DMS114 treated with DMSO at 0.1 percent for 48 hours (cell line): ENCODE measurements at regions not wholly inside any gene's neighbourhood (a gene's known extent, or its start where the extent isn't known, plus 50 kb on each side); places are given as distances from the start of the nearest gene placed in this dataset.

Experiments used
- DNase-seq: peaks from one replicate; lab custom pipeline; 2025; ENCODE audit not compliant: unreplicated experiment; lab: John Stamatoyannopoulos, UW

- no peak for DNase-seq
These were observed 558.2 kb upstream of the TNP1 start for GRCh38 chr2:217418090-217418489.

DNA sequence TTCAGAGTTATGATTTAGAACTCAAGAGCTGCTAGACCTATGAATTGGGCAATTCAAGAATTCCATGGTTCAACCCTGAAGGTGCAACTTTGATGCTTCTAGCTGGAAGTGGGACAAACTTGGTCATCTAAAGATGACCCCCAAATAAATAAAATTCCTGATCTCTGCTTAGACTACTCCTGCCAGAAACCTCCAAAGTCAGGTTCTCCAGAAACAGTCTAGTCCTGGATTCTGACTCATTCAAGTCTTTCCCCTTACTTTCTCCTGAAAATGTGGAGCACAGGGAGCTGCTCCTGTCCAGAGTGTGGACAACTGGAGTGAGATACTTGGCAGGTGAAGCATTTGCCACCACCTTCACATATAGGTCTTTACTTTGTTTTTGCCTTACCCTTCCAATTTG, 557.7 kb upstream of the TNP1 start:
- DNase-seq, result no peak

DNA sequence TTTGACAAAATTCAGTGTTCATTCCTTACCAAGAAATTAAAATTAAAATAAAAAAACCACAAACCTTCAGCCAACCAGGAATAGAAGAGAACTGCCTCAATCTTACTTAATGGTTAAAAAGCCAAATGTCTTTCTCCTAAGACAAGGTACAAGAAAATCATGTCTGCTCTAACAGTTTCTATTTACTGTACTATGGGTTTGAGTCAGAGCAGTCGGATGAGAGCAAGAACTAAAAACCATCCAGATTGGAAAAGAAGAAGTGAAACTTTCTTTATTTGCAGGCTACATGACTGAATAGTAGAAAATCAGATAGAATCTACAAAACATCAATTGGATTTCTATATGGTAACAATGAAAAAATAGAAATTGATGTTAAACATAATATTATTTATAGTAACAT, 555.5 kb upstream of the TNP1 start:
- no peak for DNase-seq

DNA sequence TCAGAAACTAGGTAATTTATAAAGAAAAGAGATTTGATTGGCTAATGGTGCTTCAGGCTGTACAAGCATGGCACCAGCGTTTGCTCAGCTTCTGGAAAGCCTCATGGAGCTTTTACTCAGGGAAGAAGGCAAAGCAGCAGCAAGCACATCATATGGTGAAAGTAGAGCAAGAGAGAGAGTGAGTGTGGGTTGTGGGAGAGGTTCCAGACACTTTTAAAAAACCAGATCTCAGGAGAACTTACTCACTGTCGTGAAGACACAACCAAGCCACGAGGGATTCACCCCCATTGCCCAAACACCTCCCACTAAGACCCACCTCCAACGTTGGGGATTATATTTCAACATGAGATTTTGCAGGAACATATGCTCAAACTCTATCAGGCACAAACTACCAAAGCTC, 554.6 kb upstream of the TNP1 start:
- DNase-seq, result no peak

- no peak for DNase-seq
These were observed 553.3 kb upstream of the TNP1 start for GRCh38 chr2:217413193-217413592.

DNA sequence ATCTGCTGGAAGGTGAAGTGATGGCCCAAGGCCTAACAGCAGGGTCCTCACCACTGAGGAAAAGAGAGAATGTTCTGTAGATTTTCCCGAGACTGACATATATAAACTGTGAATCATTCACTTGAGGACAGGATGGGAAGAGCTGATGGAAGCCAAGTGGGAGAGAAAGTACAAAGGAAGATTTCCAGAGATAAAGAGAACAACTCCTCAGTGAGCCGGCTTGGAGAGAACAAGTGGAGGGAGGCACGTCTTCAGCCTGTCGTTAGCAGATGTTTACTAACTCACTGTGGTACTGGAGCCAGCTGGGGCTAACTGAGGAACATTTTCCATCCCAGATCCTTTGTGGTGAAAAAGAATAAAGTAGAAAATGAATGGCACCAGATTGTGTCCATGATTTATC, 552.9 kb upstream of the TNP1 start:
- DNase-seq, result no peak

DNA sequence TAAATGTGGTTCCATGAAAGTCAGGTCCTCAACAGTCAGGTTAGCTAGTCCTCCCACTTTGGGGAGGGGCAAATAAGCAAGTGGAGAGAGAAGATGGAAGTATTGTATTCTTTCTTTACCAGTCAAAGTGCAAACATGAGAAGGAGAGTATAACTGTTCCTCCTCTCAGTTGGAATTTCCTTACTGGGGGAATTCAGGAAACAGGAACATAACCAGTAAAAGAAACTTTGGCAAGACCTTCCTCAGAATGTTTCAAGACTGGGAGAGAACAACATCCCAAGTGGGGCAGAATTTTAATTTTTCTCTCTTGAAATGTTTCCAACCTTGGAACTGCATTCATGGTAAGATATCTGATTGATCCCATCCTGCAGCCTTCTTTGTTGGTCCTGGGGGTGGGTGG, 552.4 kb upstream of the TNP1 start:
- DNase-seq, result no peak

DNA sequence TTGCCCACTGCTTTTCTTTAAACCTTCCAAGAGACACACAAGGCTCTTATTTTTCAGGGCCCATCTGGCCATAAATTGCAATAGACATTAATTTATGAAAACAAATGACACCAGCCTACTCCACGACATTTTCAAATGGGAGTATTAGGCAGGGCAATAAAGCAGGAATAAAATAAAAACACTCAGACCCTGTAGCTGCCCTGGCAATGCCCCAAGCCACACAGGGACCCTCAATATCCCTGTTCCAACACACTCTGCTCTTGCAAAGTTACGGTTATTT, 550.8 kb upstream of the TNP1 start:
- no peak for DNase-seq

- no peak for DNase-seq
These were observed 550.3 kb upstream of the TNP1 start for GRCh38 chr2:217409949-217410680.

- DNase-seq, result no peak
These were observed 547.5 kb upstream of the TNP1 start for GRCh38 chr2:217407362-217407761.

- no peak for DNase-seq
These were observed 544.4 kb upstream of the TNP1 start for GRCh38 chr2:217404236-217404760.

DNA sequence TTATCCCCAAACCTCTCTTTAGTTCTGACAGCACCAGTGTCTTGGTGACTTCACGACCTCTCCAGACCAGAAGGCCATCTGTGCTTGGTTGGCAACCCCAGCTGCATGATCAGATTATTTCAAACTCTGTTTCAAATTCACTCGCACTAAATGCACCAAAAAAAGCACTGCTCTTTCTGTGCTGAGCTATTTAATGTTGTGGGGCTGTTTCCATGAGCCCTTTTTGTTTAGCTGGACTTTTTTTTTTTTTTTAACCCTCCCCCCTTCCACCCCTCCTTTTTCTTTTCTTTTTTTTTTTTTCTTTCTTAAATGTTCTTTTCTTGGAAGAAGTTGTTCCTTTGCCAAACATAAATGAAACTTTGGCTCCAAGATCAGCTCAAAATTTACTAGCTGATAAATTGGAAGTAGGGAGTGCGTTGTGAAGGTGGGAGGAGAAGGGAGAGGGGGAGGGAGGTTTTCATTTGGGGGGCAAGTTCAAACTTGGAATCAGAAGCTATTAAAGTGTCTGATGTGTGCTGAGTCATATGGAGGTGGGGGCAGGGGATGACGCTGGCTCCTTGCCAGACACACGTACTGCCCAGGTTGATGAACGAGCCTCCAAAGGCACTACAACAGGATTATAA, 543.0 kb upstream of the TNP1 start:
- DNase-seq, result no peak

DNA sequence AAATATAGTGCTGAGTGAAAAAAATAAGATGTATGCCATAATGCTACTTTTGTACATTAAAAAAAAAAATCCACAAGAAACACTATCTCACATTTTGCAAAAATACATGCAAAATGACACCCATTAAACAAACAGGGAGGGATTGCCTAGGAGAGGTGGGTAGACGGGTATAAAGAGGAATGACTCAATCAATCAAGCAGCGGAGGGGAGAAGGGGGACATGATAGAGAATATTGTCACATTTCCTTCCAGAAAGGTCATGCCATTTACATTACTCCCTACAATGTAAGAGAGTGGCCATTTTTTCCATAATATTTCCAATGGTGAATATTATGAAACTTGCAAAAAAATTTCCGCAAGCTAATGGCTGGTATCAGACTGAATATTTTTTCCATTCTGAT, 542.3 kb upstream of the TNP1 start:
- no peak for DNase-seq

DNA sequence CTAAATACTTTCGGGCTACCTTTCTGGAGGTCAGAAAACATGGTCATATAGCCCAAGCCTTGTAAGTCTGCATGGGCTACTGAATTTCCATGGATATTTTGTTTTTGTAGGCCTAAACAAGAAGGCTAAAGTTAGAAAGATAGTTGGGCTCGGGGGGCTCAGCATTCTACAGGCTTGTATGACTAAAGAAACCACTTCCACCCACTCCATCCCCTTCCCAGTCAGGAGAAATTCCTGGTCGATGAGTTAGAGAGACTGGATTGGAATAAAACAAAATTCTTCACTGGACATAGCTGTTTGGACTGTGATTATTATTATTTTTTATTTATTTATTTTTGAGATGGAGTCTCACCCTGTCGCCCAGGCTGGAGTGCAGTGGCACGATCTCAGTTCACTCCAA, 539.4 kb upstream of the TNP1 start:
- DNase-seq, result no peak

- no peak for DNase-seq
These were observed 539.0 kb upstream of the TNP1 start for GRCh38 chr2:217398860-217399259.

DNA sequence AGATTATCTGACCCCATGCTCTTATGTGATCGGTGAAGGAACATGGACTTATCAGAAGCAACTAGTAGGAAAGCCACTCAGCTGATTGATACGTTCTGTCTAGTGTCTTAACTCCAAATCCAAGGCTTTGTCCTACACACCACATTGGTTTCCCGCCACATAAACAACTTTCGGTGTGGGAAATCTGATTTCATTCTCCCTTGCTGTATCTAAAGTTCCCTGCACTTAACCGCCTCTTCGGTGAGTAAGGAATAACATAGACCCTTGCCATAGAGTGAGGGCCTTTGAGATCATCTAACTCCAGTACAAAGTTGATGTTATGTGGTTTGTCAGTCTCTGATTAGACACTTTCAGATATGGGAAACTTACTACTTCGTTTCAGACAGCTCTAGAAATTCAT, 538.2 kb upstream of the TNP1 start:
- no peak for DNase-seq

GRCh38 chr2:217396586-217396985, 536.7 kb upstream of the TNP1 start:
- no peak for DNase-seq

DNA sequence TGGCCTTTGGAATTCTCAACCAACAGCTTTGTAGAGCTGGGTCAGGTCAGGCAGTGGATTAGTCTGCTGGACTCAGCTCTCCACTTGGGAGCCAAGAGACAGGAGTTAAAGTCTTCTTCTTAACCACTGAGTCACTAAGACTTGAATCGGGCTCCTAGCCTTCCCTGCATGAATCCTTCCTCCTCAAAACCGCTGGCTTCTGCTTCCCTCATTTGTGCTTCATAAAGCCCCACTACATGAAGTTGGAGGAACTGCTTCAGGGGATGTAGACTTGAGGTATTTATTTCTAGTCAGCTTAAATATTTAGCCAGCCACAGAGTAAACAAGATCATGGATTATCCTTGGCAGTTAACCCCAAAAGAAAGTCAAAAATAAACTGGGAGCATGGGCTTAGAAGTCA, 536.3 kb upstream of the TNP1 start:
- DNase-seq, result no peak

DNA sequence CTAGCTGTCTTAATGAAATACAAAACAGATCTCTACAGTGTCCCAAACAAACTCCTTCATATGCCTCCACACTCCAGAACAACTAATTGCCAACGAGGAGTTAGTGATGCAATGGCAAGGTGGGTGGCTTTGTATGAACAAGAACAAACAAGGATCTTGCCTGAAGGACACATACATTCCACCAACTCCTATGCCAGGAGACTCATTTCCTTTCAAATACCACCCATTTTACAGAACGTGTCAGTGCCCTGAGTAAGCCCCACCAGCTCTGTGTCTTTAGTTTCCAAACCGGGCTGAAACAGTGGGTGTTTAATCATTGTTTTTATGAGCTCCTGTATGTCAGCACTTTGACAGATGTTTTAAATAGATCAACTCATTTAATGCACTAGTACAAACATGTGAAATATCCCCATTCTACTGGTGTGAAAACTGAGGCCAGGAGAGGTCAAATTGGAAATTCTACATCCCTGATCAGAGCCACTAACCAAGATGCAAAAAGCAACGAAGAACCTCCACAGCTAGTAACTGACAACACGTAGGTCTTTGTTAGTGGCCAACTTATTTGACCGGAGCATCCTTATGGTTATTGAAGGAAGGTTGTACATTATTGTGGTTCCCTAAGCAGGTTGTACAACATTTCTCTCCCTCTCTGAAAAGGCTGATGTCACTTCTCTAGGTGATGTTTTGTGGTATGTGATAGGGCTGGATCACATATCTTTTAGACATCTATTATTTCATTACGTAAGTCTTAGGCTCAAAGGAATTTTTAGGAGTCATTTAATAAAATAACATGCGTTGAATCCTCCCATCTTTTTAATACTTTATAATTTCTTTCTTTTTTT, 534.9 kb upstream of the TNP1 start:
- DNase-seq, result no peak

DNA sequence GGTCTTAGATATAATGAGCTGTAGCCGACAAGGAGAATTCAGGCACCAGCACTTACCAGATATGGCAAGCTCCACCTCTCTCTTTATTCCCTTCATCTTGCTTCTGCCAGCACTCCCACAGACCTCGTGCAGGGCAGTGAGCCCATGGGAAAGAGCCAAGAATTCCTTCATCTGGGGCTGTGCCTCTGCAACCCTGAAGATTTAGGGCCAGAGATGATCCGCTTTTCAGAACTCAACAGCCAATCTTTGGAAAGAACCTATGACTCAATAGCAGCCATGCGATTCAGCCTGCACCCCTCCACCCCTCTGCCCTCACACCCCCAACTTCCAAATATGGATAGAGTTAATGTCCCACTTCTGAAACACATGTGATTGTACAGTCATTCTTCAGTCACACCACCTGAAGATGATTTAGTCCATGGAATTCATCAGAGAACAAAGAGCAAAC, 533.7 kb upstream of the TNP1 start:
- DNase-seq, result no peak

DNA sequence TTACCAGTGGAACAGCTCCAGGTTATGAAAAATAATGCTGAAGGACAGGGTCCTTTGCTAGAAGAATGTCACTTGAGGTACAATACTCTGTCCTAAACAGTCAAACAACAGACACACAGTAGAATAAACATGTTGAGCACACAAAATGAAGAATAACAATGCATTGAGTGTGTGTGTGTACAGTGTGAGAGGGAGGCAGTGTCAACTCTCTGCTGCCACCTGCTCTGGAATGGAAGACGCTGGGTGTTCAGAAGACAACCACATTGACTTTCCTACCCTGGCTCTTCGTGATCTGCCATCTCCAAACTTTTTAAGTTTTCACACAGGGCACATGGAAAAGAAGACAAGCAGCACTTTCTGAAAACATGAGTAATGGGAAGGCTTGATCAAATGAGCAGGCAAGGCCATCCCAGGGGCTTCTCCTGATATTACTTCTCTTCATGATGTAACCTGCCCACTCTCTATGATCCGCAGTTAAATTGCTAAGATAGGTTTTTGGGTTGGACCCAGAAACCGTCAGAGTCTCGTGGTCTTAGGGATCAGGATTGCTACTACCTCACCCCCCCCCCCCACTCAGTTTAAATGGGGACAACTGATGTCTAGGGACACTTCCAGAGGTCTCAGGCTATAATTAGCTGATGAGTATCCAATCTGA, 533.2 kb upstream of the TNP1 start:
- DNase-seq, result no peak
